Midbrain (tissue), 1 donor: ENCODE measurements at regions not wholly inside any gene's neighbourhood (a gene's known extent, or its start where the extent isn't known, plus 50 kb on each side); places are given as distances from the start of the nearest gene placed in this dataset.

Experiments used
- DNase-seq: peaks from one replicate; lab custom pipeline; 2025; lab: John Stamatoyannopoulos, UW

DNA sequence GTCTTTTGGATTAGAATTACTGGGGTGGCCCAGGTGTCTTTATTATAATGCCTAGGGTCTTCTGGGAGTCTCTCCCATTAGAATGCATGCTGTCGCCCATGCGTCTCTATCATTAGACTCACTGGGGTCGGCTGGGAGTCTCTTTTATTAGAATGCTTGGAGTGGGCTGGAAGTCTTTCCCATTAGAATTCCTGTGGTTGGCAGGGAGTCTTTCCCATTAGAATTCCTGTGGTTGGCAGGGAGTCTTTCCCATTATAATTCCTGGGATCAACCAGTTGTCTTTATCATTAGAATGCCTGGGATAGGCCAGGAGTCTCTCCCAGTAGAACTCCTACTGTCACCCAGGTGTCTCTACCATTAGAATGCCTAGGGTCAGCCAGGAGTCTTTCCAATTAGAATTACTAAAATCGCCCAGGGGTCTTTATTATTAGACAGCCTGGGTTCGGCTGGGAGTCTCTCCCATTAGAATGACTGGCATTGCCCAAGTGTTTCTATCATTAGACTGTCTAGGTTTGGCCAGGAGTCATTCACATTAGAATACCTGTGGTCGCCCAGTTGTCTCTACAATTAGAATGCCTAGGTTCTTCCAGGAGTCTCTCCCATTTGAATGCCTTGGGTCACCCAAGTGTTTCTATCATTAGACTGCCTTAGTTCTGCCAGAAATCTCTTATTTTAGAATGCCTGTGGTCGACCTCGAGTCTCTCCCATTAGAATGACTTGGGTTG is 1558.5 kb downstream of the UQCRFS1 start:
- no peak for DNase-seq

DNA sequence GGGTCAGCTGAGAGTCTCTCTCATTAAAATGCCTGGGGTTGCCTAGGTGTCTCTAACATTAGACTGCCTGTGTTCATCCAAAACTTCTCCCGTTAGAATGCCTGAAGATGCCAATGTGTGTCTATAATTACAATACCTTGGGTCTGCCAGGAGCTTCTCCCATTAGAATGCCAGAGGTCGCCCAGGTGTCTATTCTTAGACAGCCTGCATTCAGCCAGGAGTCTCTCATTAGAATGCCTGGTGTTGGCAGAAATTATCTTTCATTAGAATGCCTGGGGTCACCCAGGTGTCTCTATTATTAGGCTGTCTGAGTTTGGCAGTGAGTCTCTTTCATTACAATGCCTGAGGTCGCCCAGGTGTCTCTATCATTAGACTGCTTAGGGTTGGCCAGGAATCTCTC is 1560.2 kb downstream of the UQCRFS1 start:
- no peak for DNase-seq

DNA sequence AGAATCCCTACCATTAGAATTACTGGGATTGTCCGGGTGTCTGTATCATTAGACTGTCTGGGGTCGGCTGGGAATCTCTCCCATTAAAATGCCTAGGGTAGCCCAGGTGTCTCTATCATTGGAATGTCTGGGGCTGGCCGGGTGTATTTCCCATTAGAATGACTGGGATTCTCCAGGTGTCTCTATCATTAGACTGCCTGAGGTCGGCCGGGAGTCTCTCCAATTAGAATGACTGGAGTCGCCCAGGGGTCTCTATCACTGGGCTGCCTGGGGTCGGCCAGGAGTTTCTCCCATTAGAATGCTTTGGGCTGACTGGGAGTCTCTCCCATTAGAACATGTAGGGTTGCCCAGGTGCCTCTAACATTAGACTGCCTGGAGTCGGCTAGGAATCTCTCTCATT is 1560.7 kb downstream of the UQCRFS1 start:
- DNase-seq = no peak

DNA sequence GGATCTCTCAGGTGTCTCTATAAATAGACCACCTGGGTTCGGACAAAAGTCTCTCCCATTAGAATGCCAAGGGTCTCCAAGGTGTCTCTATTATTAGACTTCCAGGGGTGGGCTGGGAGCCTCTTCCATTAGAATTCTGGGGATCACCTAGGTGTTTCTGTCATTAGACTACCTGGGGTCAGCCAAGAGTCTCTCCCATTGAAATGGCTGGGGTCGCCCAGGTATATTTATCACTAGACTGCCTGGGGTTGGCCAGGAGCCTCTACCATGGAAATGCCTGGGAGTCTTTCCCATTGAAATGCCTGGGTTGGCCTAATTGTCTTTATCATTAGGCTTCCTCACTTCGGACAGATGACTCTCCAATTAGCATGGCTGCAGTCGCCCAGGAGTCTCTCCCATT is 1565.5 kb downstream of the UQCRFS1 start:
- no peak for DNase-seq

DNA sequence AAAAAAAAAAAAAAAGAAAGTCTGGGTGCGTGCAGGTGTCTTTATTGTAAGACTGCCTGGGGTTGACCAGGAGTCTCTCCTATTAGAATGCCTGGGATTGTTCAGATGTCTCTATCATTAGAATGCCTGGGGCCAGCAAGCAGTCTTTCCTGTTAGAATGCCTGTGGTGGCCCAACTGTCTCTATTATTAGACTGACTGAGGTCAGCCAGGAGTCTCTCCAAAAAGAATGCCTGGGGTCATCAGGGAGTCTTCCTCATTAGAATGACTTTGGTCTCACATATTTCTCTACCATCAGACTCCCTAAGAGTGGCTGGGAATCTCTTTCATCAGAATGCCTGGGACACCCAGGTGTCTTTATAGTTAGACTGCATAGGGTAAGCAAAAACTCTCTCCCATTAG is 1577.5 kb downstream of the UQCRFS1 start:
- DNase-seq = no peak

DNA sequence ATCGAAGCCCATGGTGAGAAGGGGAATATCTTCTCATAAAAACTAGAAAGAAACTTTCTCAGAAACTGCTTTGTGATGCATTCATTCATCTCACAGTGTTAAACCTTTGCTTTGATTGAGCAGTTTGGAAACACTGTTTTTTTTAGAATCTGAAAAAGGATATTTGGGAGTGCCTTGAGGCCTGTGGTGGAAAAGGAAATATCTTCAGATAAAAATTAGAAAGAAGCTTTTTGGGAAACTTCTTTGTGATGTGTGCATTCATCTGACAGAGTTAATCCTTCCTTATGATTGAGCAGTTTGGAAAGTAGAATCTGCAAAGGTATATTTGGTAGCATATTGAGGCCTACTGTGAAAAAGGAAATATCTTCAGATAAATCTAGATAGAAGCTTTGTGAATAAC is 1594.9 kb downstream of the UQCRFS1 start:
- DNase-seq = no peak

DNA sequence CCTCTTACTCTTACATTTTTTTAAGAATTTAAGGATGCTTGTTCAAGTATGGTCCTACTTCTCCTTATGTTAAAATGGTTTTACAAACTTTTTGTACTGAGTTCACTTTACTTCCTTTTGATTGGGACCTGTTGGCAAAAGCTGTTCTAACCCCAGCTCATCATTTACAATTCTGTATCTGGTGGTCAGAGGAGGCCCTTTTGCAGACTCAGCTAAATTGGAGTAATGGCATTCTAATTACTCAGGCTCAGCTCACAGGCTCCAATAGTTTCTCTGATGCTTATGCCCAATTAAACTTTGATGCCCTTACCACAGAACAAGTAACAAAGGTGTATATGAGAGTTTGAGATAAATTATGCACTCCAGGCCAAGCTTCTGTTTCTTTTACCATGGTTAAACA is 1632.0 kb downstream of the UQCRFS1 start:
- no peak for DNase-seq
